GM12864 (cell line): ENCODE measurements at regions not wholly inside any gene's neighbourhood (a gene's known extent, or its start where the extent isn't known, plus 50 kb on each side); places are given as distances from the start of the nearest gene placed in this dataset.

Source experiments
- DNase-seq: peaks from one replicate; pipeline ENCODE4 v3.0.0-alpha.2; 2011; ENCODE audit warnings: low read depth
- H3K4me3 ChIP-seq: 2 replicates; pipeline ENCODE4 v1.5.1; 2011; ENCODE audit warnings: mild to moderate bottlenecking, low read depth, low read length, control low read depth
- CTCF ChIP-seq: IDR thresholded peaks from 2 replicates; pipeline ENCODE4 v1.5.1; 2011; ENCODE audit warnings: low read depth, mild to moderate bottlenecking, moderate library complexity, low read length, control low read depth, inconsistent platforms; ENCODE audit errors: missing control alignments

DNA sequence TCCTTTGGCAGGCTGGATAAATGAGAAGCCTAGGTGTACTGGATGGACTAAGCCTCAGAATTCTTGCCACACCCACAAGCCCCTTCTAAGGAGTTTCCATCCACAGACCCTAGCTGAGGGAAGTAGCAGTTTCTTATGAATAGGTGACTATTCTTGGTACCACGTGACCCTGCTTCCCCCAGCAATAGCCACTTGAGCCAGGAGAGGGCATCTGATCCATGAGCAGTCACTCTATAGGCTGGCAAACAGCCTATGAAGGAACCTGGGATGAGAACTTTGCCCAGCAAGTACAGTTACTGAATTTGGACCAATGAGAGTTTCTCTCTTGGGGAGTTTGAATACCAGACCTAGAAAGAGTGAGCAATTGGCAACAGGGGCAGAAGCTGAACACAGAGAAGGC is 84.0 kb downstream of the RTL9 start:
- peak; percentile 47 for TF ChIP-seq CTCF
- no peak for DNase-seq
- H3K4me3 ChIP-seq = no peak overlapping the region

GRCh38 chrX:110444996-110445395 is 86.3 kb downstream of the RTL9 start:
- no peak for TF ChIP-seq CTCF
- no peak for DNase-seq
- H3K4me3 ChIP-seq = no peak overlapping the region

GRCh38 chrX:110448459-110448858 is 89.8 kb downstream of the RTL9 start:
- no peak for DNase-seq
- TF ChIP-seq CTCF = no peak
- H3K4me3 ChIP-seq = no peak overlapping the region

- no peak for DNase-seq
- no peak for TF ChIP-seq CTCF
- no peak overlapping the region for H3K4me3 ChIP-seq
Measured at GRCh38 chrX:110449312-110449711, 90.7 kb downstream of the RTL9 start.

GRCh38 chrX:110450050-110450449 is 91.4 kb downstream of the RTL9 start:
- H3K4me3 ChIP-seq = no peak overlapping the region
- TF ChIP-seq CTCF = peak; percentile 61
- DNase-seq = no peak

DNA sequence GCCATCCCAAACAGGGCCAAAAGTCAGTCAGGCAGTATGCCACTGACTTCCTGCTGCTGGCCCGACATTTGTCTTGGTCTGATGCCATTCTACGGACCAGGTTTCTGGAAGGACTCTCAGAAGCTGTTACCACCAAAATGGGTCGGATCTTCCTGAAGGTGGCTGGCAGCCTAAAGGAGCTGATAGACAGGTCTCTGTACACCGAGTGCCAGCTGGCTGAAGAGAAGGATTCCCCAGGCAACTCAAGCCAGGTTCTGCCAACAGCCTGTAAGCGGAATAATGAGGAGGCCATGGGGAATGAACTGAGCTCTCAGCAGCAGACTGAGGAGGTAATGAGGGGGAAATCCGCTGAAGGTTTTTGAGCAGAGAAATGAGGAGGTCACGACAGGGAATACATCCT is 95.7 kb downstream of the RTL9 start:
- DNase-seq = no peak
- no peak for TF ChIP-seq CTCF
- H3K4me3 ChIP-seq = no peak overlapping the region

- no peak for TF ChIP-seq CTCF
- H3K4me3 ChIP-seq = no peak overlapping the region
- no peak for DNase-seq
Measured at GRCh38 chrX:110462957-110463356, 104.3 kb downstream of the RTL9 start.
